PC-9 (cell line): ENCODE measurements at regions not wholly inside any gene's neighbourhood (a gene's known extent, or its start where the extent isn't known, plus 50 kb on each side); places are given as distances from the start of the nearest gene placed in this dataset.
"Not testable (repeated sequence)": the region's sequence is repeated elsewhere in the genome, so short reads cannot be mapped to it uniquely, and the experiment has no call there.

Source experiments
- BruUV-seq: library from RNA; stranded (reverse); fragments of 400-500 nt; replicated peaks from 2 replicates; lab custom pipeline; 2021; lab: Mats Ljungman, UMichigan
- CTCF ChIA-PET: fragments of 300-600 bp; sonication (Branson Sonifier 250); formaldehyde crosslinking; loops from one replicate; lab custom pipeline; 2022; ENCODE audit warnings: antibody characterized with exemption; lab: Charles Lee
- POLR2A ChIA-PET: fragments of 300-600 bp; sonication (Branson Sonifier 250); formaldehyde crosslinking; loops from one replicate; lab custom pipeline; 2022; ENCODE audit warnings: antibody characterized with exemption; ENCODE audit not compliant: unreplicated experiment; lab: Charles Lee
- DNase-seq, 2 experiments: peaks; one replicate each; pipeline versions ENCODE4 v3.0.0 to v3.0.0-alpha.2; 2015 to 2022; ENCODE audit warnings: mixed read lengths in 1 of 2
- H2AFZ ChIP-seq: fragments of 200-600 bp; sonication (generic); 2 replicates; pipeline ENCODE4 v1.8.1; 2017; ENCODE audit warnings: antibody characterized with exemption
- H3F3A ChIP-seq: fragments of 200-600 bp; sonication (generic); 2 replicates; pipeline ENCODE4 v1.8.1; 2017; ENCODE audit warnings: antibody characterized with exemption, mild to moderate bottlenecking, low read depth; ENCODE audit not compliant: insufficient read depth
- H3K27ac ChIP-seq: fragments of 200-600 bp; sonication (generic); 2 replicates; pipeline ENCODE4 v1.6.1; 2016; ENCODE audit warnings: mixed run types
- H3K27me3 ChIP-seq: fragments of 200-600 bp; sonication (generic); 2 replicates; pipeline ENCODE4 v1.6.1; 2016; ENCODE audit warnings: low read depth, mixed run types; ENCODE audit not compliant: insufficient read depth
- H3K36me3 ChIP-seq: fragments of 200-600 bp; sonication (generic); 2 replicates; pipeline ENCODE4 v1.6.1; 2016; ENCODE audit warnings: low read depth, mixed run types
- H3K4me1 ChIP-seq: fragments of 200-600 bp; sonication (generic); replicated peaks from 2 replicates; pipeline ENCODE4 v1.6.1; 2016; ENCODE audit warnings: mixed run types; ENCODE audit not compliant: insufficient read depth
- H3K4me2 ChIP-seq: fragments of 200-600 bp; sonication (generic); 2 replicates; pipeline ENCODE4 v1.6.1; 2017; ENCODE audit warnings: mixed run types
- H3K4me3 ChIP-seq: fragments of 200-600 bp; sonication (generic); 2 replicates; pipeline ENCODE4 v1.6.1; 2016; ENCODE audit warnings: mixed run types
- H3K79me2 ChIP-seq: fragments of 200-600 bp; sonication (generic); 2 replicates; pipeline ENCODE4 v1.6.1; 2017; ENCODE audit warnings: low read depth, mixed run types
- H3K9me2 ChIP-seq: fragments of 200-600 bp; sonication (generic); 2 replicates; pipeline ENCODE4 v1.8.1; 2017; ENCODE audit warnings: mild to moderate bottlenecking; ENCODE audit not compliant: insufficient read depth
- H3K9me3 ChIP-seq: fragments of 200-600 bp; sonication (generic); 2 replicates; pipeline ENCODE4 v1.8.1; 2016; ENCODE audit warnings: low read depth; ENCODE audit not compliant: insufficient read depth
- H4K20me1 ChIP-seq: fragments of 200-600 bp; sonication (generic); 2 replicates; pipeline ENCODE4 v1.8.1; 2017; ENCODE audit not compliant: insufficient read depth
- CTCF ChIP-seq: fragments of 200-600 bp; sonication (generic); conservative IDR thresholded peaks from 2 replicates; pipeline ENCODE4 v1.6.1; 2017; ENCODE audit warnings: mixed run types, antibody characterized with exemption, mild to moderate bottlenecking, moderate library complexity
- EZH2 ChIP-seq: fragments of 200-600 bp; sonication (generic); IDR thresholded peaks from 2 replicates; pipeline ENCODE4 v1.8.0; 2017; ENCODE audit warnings: antibody characterized with exemption, low read depth
- intact Hi-C: fragments of 100-400 bp; cut with micrococcal nuclease; formaldehyde crosslinking; loops from one replicate; pipeline ENCODE4 v1.10.0; 2022; ENCODE audit not compliant: unreplicated experiment

GRCh38 chr5:6289239-6289638 is 89.1 kb downstream of the MED10 start:
- ChIA-PET CTCF (no interaction called here), POLR2A (no interaction called here)
- H3K79me2 ChIP-seq = no peaks in the 10 kb centered on the region
- DNase-seq = no peak
- H3F3A ChIP-seq = no peaks in the 10 kb centered on the region
- H3K27ac ChIP-seq = no peak overlapping the region
- H3K36me3 ChIP-seq = no peaks in the 10 kb centered on the region
- no peak overlapping the region for H2AFZ ChIP-seq
- no TSS peak for BruUV-seq
- H3K4me1 ChIP-seq = no peaks in the 10 kb centered on the region
- no peak for TF ChIP-seq CTCF
- TF ChIP-seq EZH2 = no peak
- H4K20me1 ChIP-seq = no peaks in the 10 kb centered on the region
- no peak overlapping the region for H3K4me2 ChIP-seq
- no peaks in the 10 kb centered on the region; the same call in 1 of the 2 replicates for H3K9me3 ChIP-seq
- no peaks in the 10 kb centered on the region for H3K9me2 ChIP-seq
- 0 out of 2 replicates have a peak, but pooled peaks cover 8% of the 10 kb centered on the region for H3K27me3 ChIP-seq
- intact Hi-C loops = no loop called here
- no peak overlapping the region for H3K4me3 ChIP-seq

- no peak for TF ChIP-seq CTCF
- no peak for TF ChIP-seq EZH2
- no peak overlapping the region for H3K27ac ChIP-seq
- no peaks in the 10 kb centered on the region; the same call in 1 of the 2 replicates for H3K9me3 ChIP-seq
- intact Hi-C loops = no loop called here
- no peaks in the 10 kb centered on the region for H3K4me1 ChIP-seq
- no TSS peak for BruUV-seq
- ChIA-PET CTCF (no interaction called here), POLR2A (no interaction called here)
- H3K27me3 ChIP-seq = 0 out of 2 replicates have a peak, but pooled peaks cover 8% of the 10 kb centered on the region
- H3K79me2 ChIP-seq = no peaks in the 10 kb centered on the region
- no peak overlapping the region for H3K4me2 ChIP-seq
- H3F3A ChIP-seq = no peaks in the 10 kb centered on the region
- no peak overlapping the region for H2AFZ ChIP-seq
- DNase-seq = no peak
- H3K9me2 ChIP-seq = no peaks in the 10 kb centered on the region
- no peak overlapping the region for H3K4me3 ChIP-seq
- H3K36me3 ChIP-seq = no peaks in the 10 kb centered on the region
- no peaks in the 10 kb centered on the region for H4K20me1 ChIP-seq
These were observed 91.2 kb downstream of the MED10 start for GRCh38 chr5:6287176-6287575.

- Histone ChIP-seq H3K79me2 (no peaks in the 10 kb centered on the region), H3K4me1 (no peaks in the 10 kb centered on the region), H3K4me2 (no peak overlapping the region), H3K9me3 (no peaks in the 10 kb centered on the region; the same call in 1 of the 2 replicates), H2AFZ (no peak overlapping the region), H3K9me2 (no peaks in the 10 kb centered on the region), H3K27ac (no peak overlapping the region), H3F3A (no peaks in the 10 kb centered on the region), H3K36me3 (no peaks in the 10 kb centered on the region), H4K20me1 (no peaks in the 10 kb centered on the region), H3K27me3 (peaks cover 15% of the 10 kb centered on the region; the same call in 1 of the 2 replicates), H3K4me3 (no peak overlapping the region)
- no TSS peak for BruUV-seq
- TF ChIP-seq EZH2 = no peak
- TF ChIP-seq CTCF = no peak
- intact Hi-C loops = no loop called here
- CTCF ChIA-PET = no interaction called here
- POLR2A ChIA-PET = no interaction called here
- no peak for DNase-seq
These were observed 91.9 kb downstream of the MED10 start for GRCh38 chr5:6286404-6286803.

GRCh38 chr5:6284491-6284890 is 93.9 kb downstream of the MED10 start:
- peaks cover 32% of the 10 kb centered on the region for H3K27me3 ChIP-seq
- H3K36me3 ChIP-seq, DNase-seq, H3K4me1 ChIP-seq, BruUV-seq, H3K27ac ChIP-seq, H3K4me2 ChIP-seq, H3K79me2 ChIP-seq, H2AFZ ChIP-seq, CTCF ChIA-PET, POLR2A ChIA-PET, intact Hi-C loops, H3K9me3 ChIP-seq, H3K4me3 ChIP-seq, H3F3A ChIP-seq, H4K20me1 ChIP-seq, H3K9me2 ChIP-seq: not testable (repeated sequence)
